Kidney (tissue), 13 donors: ENCODE measurements at regions not wholly inside any gene's neighbourhood (a gene's known extent, or its start where the extent isn't known, plus 50 kb on each side); places are given as distances from the start of the nearest gene placed in this dataset.

Source experiments
- DNase-seq, 5 donors: peaks; one replicate each; pipeline ENCODE4 v3.0.0-alpha.2; 2013 to 2020
- FAIRE-seq: peaks from 2 replicates; lab custom pipeline; 2012; peaks lifted over from hg19 to GRCh38; lab: Jason Lieb, UNC
- H3K27ac ChIP-seq, 2 donors: one replicate each; pipeline ENCODE4 v1.7.0; 2013; ENCODE audit warnings: low read depth in 2 of 2, low read length in 2 of 2, inconsistent platforms in 1 of 2
- H3K27me3 ChIP-seq: one replicate; pipeline ENCODE4 v1.7.1; 2013; ENCODE audit warnings: low read length, inconsistent platforms; ENCODE audit not compliant: control insufficient read depth, insufficient read depth
- H3K36me3 ChIP-seq, 3 donors: one replicate each; pipeline versions ENCODE4 v1.7.0 to v1.7.1; 2013; ENCODE audit warnings: low read length in 3 of 3, control low read depth in 1 of 3, inconsistent platforms in 1 of 3; ENCODE audit not compliant: insufficient read depth in 3 of 3, control insufficient read depth in 2 of 3
- H3K4me1 ChIP-seq, 3 donors: one replicate each; pipeline versions ENCODE4 v1.7.0 to v1.7.1; 2013; ENCODE audit warnings: low read length in 3 of 3, inconsistent platforms in 1 of 3, low read depth in 1 of 3; ENCODE audit not compliant: control insufficient read depth in 2 of 3, insufficient read depth in 2 of 3
- H3K4me3 ChIP-seq, 3 donors: one replicate each; pipeline versions ENCODE4 v1.7.0 to v1.8.1; 2013; ENCODE audit warnings: low read length in 3 of 3, control low read depth in 1 of 3, inconsistent platforms in 1 of 3
- H3K9ac ChIP-seq, 3 donors: one replicate each; pipeline versions ENCODE4 v1.7.0 to v1.7.1; 2013; ENCODE audit warnings: low read length in 3 of 3, control low read depth in 1 of 3, inconsistent platforms in 1 of 3
- H3K9me3 ChIP-seq, 3 donors: one replicate each; pipeline versions ENCODE4 v1.7.0 to v1.7.1; 2013; ENCODE audit warnings: low read length in 3 of 3, control low read depth in 1 of 3, inconsistent platforms in 1 of 3; ENCODE audit not compliant: control insufficient read depth in 2 of 3, insufficient read depth in 1 of 3
- intact Hi-C: fragments of 100-400 bp; cut with DNase I; formaldehyde crosslinking; loops from one replicate; pipeline ENCODE4 v1.11.1; 2022
- TF ChIP-seq, protein P1 (sequence below): IDR thresholded peaks from 3 replicates; pipeline ENCODE4 v1.5.1; 2012; ENCODE audit warnings: mild to moderate bottlenecking, moderate library complexity, borderline replicate concordance; ENCODE audit not compliant: insufficient read depth; ENCODE audit errors: extremely low read depth
- donor health status: control.
- donor health status: control.
- donor health status: control.
- donor health status: control.
- donor health status: control.
- donor health status: DM: yes; HTN: yes; CAD: no.
- donor health status: Normal renal cell carcinoma (clear cell type).

DNA sequence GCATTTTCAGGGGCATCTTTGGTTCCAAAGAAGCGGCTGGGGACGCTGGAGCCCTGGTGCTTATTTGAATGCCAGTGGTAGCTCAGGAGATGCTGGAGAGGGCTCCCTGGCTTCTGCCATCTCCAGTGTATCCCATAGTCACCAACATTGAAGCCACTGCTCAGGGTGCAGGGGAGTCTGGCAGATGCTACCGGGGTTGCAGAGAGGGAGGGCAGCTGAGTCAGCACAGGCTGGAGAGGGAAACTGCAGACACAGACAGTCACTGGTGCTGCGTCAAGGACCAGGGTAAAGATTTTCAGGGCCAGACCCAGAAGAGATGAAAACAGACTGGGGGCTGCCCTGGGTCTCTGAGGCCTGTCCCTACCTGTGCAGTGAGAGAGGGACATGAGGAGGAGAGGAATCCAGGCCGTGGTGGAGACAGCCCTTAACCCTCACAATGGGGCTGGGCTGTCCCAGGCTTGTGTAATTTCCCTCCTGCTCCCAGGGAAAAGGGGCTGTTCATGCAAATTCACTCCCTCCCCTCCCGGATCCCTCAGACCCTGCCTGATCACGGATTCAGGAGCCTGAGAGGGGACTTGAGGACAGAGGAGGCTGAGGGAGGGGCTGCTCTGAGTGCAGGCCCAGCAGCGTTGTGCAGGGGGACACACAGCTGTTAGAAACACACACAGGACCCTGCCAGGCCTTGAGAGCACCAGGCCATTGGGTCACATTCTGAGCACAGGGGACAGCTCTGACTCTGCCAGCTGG lies 126.9 kb upstream of the GRK3 start:
- Histone ChIP-seq H3K9ac (no peak overlapping the region), H3K36me3 (no peaks in the 10 kb centered on the region), H3K27ac (no peak overlapping the region), H3K27me3 (no peaks in the 10 kb centered on the region), H3K4me1 (no peaks in the 10 kb centered on the region), H3K4me3 (no peak overlapping the region), H3K9me3 (no peaks in the 10 kb centered on the region)
- TF ChIP-seq, protein P1, sequence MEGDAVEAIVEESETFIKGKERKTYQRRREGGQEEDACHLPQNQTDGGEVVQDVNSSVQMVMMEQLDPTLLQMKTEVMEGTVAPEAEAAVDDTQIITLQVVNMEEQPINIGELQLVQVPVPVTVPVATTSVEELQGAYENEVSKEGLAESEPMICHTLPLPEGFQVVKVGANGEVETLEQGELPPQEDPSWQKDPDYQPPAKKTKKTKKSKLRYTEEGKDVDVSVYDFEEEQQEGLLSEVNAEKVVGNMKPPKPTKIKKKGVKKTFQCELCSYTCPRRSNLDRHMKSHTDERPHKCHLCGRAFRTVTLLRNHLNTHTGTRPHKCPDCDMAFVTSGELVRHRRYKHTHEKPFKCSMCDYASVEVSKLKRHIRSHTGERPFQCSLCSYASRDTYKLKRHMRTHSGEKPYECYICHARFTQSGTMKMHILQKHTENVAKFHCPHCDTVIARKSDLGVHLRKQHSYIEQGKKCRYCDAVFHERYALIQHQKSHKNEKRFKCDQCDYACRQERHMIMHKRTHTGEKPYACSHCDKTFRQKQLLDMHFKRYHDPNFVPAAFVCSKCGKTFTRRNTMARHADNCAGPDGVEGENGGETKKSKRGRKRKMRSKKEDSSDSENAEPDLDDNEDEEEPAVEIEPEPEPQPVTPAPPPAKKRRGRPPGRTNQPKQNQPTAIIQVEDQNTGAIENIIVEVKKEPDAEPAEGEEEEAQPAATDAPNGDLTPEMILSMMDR: no peak
- FAIRE-seq (no peak), DNase-seq (no peak)
- intact Hi-C loops: no loop called here

DNA sequence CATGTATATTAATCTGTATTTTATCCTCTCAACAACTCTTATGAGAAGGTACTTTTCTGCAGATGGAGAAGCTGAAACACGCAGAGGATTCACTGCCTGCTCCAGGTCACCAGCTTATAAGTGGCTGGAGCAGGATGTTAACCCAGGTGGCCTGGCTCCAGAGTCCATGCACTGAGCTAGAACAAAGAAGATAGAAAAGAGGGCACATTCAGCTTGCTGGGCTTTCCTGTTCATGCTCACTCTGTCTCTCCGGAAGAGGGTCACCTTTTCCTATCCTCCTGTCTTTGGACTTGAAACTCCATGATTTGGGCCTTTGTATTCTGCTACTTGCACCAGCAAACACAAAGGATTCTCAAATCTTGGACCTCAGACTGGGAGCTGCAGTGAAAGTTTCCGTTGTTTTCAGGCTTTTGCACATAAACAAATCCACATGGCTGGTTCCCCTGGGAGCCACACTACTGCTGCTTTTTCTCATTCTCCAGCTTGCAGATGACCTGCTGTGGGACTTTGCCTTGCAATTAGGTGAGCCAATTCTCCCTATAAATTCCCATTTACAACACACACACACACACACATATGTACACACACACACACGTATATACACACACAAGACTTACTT lies 117.3 kb upstream of the GRK3 start:
- DNase-seq (peak in 2 of 5 donors; percentile 7 to 13), FAIRE-seq (no peak)
- Histone ChIP-seq H3K9ac (peak overlapping the region in 1 of 3 donors; percentile 22), H3K9me3 (no peaks in the 10 kb centered on the region), H3K4me3 (peak overlapping the region in 1 of 3 donors; percentile 88), H3K27me3 (no peaks in the 10 kb centered on the region), H3K27ac (no peak overlapping the region), H3K36me3 (no peaks in the 10 kb centered on the region), H3K4me1 (peaks cover 0 to 5% (median 0%) of the 10 kb centered on the region in 3 donors)
- TF ChIP-seq, protein P1: no peak
- intact Hi-C loops: no loop called here

DNA sequence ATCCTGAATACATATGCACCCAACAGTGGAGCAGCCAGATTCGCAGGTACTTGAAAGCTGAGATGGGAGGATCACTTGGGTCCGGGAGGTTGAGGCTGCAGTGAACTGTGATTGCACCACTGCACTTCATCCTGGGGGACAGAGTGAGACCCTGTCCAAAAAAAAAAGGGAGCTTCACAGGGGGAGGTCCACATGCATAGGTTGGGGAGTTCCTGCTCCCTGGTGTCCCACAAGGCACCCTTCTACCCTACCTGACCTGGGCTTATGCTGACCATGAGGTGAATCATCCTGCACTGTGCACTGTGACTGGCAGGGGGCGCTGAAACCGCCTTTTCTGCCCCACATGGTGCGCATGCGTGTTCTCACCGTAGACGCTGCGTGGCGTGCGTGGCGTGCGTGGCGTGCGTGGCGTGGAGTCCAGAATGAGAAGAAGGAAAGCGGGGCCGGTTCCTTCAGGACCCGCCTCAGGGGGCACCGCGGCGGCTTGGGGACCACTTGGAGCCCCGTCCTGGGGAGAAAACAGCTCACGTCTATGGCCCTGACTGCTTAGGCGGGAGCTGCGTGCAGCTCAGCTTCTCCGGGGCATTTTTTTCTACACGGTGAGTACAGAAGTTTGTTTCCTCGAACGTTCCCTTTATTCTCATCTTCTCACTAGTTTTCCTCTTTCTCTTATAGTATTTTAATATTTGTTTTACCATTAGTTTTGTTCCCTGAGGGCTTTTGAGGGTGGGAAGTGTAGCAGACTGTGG lies 116.6 kb upstream of the GRK3 start:
- FAIRE-seq (no peak), DNase-seq (peak; percentile 87 to 95 (median 93))
- Histone ChIP-seq H3K27me3 (no peaks in the 10 kb centered on the region), H3K9me3 (no peaks in the 10 kb centered on the region), H3K27ac (peak overlapping the region in 1 of 2 donors; percentile 19), H3K36me3 (no peaks in the 10 kb centered on the region), H3K4me1 (peaks cover 0 to 5% (median 0%) of the 10 kb centered on the region in 3 donors), H3K9ac (peak overlapping the region; percentile 74 to 83 (median 82)), H3K4me3 (peak overlapping the region; percentile 74 to 91 (median 88))
- TF ChIP-seq, protein P1: peak; percentile 97
- intact Hi-C loops: no loop called here
